Gastrocnemius medialis (tissue), 4 donors: ENCODE measurements at regions not wholly inside any gene's neighbourhood (a gene's known extent, or its start where the extent isn't known, plus 50 kb on each side); places are given as distances from the start of the nearest gene placed in this dataset.
"Not testable (repeated sequence)": the region's sequence is repeated elsewhere in the genome, so short reads cannot be mapped to it uniquely, and the experiment has no call there.

ENCODE experiments used
- ATAC-seq, 2 donors: fragments of 150-250 bp; one replicate each; pipeline ENCODE4 v1.9.1; 2016
- DNase-seq, 2 donors: peaks; one replicate each; pipeline ENCODE4 v3.0.0-alpha.2; 2019
- H3K27ac ChIP-seq, 4 donors: fragments of 200-600 bp; sonication (generic); 1 replicate in 1 of 4; 2 replicates in 3 of 4; pipeline ENCODE4 v1.5.1; 2016 to 2018; ENCODE audit warnings: mild to moderate bottlenecking in 2 of 4, moderate library complexity in 1 of 4
- H3K27me3 ChIP-seq, 3 donors: fragments of 200-600 bp; sonication (generic) in 2 of 3; 1 replicate in 1 of 3; 2 replicates in 2 of 3; pipeline versions ENCODE4 v1.5.1 to v1.6.0; 2016 to 2019; ENCODE audit warnings: mild to moderate bottlenecking in 1 of 3, moderate library complexity in 1 of 3
- H3K36me3 ChIP-seq, 2 donors: fragments of 200-600 bp; sonication (generic) in 1 of 2; one replicate each; pipeline ENCODE4 v1.5.1; 2017 to 2018
- H3K4me1 ChIP-seq, 2 donors: fragments of 200-600 bp; sonication (generic) in 1 of 2; one replicate each; pipeline ENCODE4 v1.5.1; 2016 to 2017; ENCODE audit warnings: mild to moderate bottlenecking in 2 of 2
- H3K4me3 ChIP-seq, 4 donors: fragments of 200-600 bp; sonication (generic) in 3 of 4; 1 replicate in 1 of 4; 2 replicates in 3 of 4; pipeline ENCODE4 v1.5.1; 2016 to 2019; ENCODE audit warnings: mild to moderate bottlenecking in 2 of 4
- H3K9me3 ChIP-seq, 3 donors: fragments of 200-600 bp; sonication (generic) in 2 of 3; 1 replicate in 1 of 3; 2 replicates in 2 of 3; pipeline ENCODE4 v1.5.1; 2016 to 2019
- POLR2A ChIP-seq, 2 donors: fragments of 450-650 bp; IDR thresholded peaks; one replicate each; pipeline ENCODE4 v1.6.1; 2017; ENCODE audit warnings: antibody characterized with exemption in 2 of 2, mild to moderate bottlenecking in 2 of 2, moderate library complexity in 2 of 2
- in situ Hi-C, 4 donors: fragments of 200-750 bp; cut with MboI; loops; one replicate each; pipeline versions ENCODE4 v1.15.0 to v1.8.0; 2017; ENCODE audit warnings: low sequenced_read_pairs in 4 of 4
- intact Hi-C: fragments of 100-400 bp; cut with DNase I; formaldehyde crosslinking; loops from one replicate; pipeline ENCODE4 v1.15.1; 2023; ENCODE audit warnings: low total_unique reads
- TF ChIP-seq, protein P1 (sequence below), 5 experiments: fragments of 450-650 bp in 3 of 5; fragments of 200-600 bp in 2 of 5; sonication (generic) in 2 of 5; IDR thresholded peaks in 4 of 5; conservative IDR thresholded peaks in 1 of 5; 1 replicate in 4 of 5; 2 replicates in 1 of 5; pipeline ENCODE4 v1.5.1; 2016 to 2019; ENCODE audit warnings: antibody characterized with exemption in 5 of 5, mild to moderate bottlenecking in 3 of 5, moderate library complexity in 3 of 5

DNA sequence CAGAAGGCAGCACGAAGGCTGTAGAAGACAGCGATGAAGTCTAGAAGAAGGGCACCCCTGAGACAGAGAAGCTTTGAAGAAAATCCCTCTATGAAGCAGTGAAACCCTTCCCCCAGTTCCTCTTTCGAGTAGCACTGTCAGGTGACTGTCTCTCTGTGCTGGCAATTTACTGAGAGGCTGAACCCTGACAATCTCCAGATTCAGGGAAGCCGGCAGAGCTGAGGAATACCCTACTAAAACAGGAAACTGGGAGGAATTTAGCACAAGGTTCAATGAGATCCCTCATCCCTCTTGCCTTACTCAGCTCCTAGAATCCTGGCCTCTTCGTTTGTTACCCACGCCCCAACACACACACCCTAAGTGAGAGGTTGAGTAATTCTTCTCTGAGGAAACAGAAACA, 239.7 kb upstream of the NOCT start:
- H3K27ac ChIP-seq = no peak overlapping the region
- no peak for TF ChIP-seq POLR2A (IDR thresholded peaks at IDR 0.05)
- TF ChIP-seq, protein P1, sequence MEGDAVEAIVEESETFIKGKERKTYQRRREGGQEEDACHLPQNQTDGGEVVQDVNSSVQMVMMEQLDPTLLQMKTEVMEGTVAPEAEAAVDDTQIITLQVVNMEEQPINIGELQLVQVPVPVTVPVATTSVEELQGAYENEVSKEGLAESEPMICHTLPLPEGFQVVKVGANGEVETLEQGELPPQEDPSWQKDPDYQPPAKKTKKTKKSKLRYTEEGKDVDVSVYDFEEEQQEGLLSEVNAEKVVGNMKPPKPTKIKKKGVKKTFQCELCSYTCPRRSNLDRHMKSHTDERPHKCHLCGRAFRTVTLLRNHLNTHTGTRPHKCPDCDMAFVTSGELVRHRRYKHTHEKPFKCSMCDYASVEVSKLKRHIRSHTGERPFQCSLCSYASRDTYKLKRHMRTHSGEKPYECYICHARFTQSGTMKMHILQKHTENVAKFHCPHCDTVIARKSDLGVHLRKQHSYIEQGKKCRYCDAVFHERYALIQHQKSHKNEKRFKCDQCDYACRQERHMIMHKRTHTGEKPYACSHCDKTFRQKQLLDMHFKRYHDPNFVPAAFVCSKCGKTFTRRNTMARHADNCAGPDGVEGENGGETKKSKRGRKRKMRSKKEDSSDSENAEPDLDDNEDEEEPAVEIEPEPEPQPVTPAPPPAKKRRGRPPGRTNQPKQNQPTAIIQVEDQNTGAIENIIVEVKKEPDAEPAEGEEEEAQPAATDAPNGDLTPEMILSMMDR (IDR thresholded peaks at IDR 0.05 in 4 of 5, conservative IDR thresholded peaks at IDR 0.05 in 1 of 5) = no peak
- no peaks in the 10 kb centered on the region for H3K27me3 ChIP-seq
- no peak for DNase-seq
- H3K4me1 ChIP-seq = no peaks in the 10 kb centered on the region
- H3K4me3 ChIP-seq = no peak overlapping the region
- ATAC-seq = no peak
- no peaks in the 10 kb centered on the region for H3K36me3 ChIP-seq
- intact Hi-C loops = no loop called here
- in situ Hi-C loops = no loop called here
- no peaks in the 10 kb centered on the region for H3K9me3 ChIP-seq

DNA sequence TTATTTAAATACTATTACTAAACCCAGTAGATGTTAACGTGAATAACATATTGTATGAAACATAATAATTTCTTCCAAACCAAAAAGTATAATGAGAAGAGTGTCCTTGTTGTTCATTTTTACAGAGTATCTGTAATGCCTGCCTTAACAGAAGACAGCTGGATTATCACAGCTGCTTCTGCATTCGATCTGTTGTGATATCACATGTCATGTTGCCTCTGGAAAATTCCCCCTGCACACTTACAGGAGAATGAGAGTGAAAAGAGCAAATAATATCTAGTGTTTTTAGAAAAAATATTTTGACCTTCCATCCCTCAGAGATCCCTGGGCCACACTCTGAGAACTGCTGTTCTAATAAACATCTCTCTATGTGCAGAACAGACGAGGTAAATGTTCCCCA, 240.1 kb upstream of the NOCT start:
- no peaks in the 10 kb centered on the region for H3K36me3 ChIP-seq
- no peak overlapping the region for H3K4me3 ChIP-seq
- no peak for ATAC-seq
- H3K27me3 ChIP-seq = no peaks in the 10 kb centered on the region
- H3K27ac ChIP-seq = no peak overlapping the region
- TF ChIP-seq, protein P1 (IDR thresholded peaks at IDR 0.05 in 4 of 5, conservative IDR thresholded peaks at IDR 0.05 in 1 of 5) = no peak
- no peak for TF ChIP-seq POLR2A (IDR thresholded peaks at IDR 0.05)
- intact Hi-C loops = no loop called here
- in situ Hi-C loops = no loop called here
- H3K4me1 ChIP-seq = no peaks in the 10 kb centered on the region
- H3K9me3 ChIP-seq = no peaks in the 10 kb centered on the region
- DNase-seq = no peak

DNA sequence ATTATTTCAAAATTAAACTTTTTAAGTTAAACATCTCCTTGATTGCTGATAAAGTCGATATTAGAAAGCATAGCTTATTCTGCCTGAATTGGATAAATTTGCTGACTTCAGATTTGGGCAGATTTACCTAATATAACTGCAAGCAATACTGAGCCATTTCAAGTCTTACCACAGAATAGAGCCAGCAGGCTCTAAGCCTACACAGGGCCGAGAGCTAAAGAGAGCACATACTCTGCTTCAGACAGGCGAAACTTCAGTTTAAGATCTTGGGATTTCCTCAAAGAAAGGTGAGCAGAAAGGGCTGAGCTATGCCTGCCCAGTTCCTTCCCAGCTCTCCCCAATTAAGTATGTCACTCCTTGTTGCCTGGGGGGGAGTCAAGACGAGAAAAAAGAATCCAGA, 240.6 kb upstream of the NOCT start:
- no peak overlapping the region for H3K27ac ChIP-seq
- ATAC-seq = no peak
- no peak for DNase-seq
- intact Hi-C loops = no loop called here
- in situ Hi-C loops = no loop called here
- no peaks in the 10 kb centered on the region for H3K9me3 ChIP-seq
- no peak for TF ChIP-seq POLR2A (IDR thresholded peaks at IDR 0.05)
- TF ChIP-seq, protein P1 (IDR thresholded peaks at IDR 0.05 in 4 of 5, conservative IDR thresholded peaks at IDR 0.05 in 1 of 5) = no peak
- no peaks in the 10 kb centered on the region for H3K27me3 ChIP-seq
- H3K36me3 ChIP-seq = no peaks in the 10 kb centered on the region
- H3K4me1 ChIP-seq = no peaks in the 10 kb centered on the region
- H3K4me3 ChIP-seq = no peak overlapping the region

DNA sequence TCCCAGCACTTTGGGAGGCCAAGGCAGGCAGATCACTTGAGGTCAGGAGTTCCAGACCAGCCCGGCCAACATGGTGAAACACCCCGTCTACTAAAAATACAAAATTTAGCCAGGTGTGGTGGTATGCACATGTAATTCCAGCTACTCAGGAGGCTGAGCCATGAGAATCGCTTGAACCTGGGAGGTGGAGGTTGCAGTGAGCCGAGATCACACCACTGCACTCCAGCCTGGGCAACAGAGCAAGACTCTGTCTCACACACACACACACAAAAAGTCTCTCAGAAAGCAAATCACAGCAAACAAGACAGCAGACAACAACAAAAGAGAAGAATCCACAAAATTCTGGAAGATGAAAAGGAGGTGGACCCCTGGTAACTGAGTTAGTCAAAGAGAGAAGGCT, 241.5 kb upstream of the NOCT start:
- H3K9me3 ChIP-seq, H3K36me3 ChIP-seq, H3K4me3 ChIP-seq, H3K4me1 ChIP-seq, DNase-seq, in situ Hi-C loops, H3K27ac ChIP-seq, intact Hi-C loops, H3K27me3 ChIP-seq, ATAC-seq: not testable (repeated sequence)

DNA sequence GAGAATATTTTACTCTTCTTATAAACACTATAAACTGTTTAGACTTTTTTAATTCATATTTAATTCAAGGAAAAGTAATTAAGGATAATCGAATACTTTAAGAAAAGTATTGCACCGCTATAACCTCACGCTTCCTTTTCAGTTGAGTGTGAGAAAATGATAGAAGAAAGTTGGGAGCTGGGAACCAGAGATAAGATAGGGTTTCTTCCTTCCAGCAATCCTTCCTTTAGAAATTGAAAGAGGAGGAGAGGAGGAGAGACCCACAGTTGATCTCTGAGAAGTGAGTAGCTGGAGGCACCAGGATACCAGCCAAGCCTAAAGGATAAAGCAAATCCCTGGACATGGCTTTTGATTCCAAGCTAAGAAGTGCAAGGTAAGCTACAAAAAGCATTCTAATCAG, 242.3 kb upstream of the NOCT start:
- TF ChIP-seq POLR2A (IDR thresholded peaks at IDR 0.05) = no peak
- TF ChIP-seq, protein P1 (IDR thresholded peaks at IDR 0.05 in 4 of 5, conservative IDR thresholded peaks at IDR 0.05 in 1 of 5) = no peak
- Histone ChIP-seq H3K4me3 (no peak overlapping the region), H3K4me1 (no peaks in the 10 kb centered on the region), H3K36me3 (no peaks in the 10 kb centered on the region), H3K9me3 (no peaks in the 10 kb centered on the region), H3K27ac (no peak overlapping the region), H3K27me3 (no peaks in the 10 kb centered on the region)
- intact Hi-C loops (no loop called here), in situ Hi-C loops (no loop called here)
- DNase-seq (no peak), ATAC-seq (no peak)
